GM12872 (cell line): ENCODE measurements at regions not wholly inside any gene's neighbourhood (a gene's known extent, or its start where the extent isn't known, plus 50 kb on each side); places are given as distances from the start of the nearest gene placed in this dataset.

Experiments used
- TF ChIP-seq, protein P1 (sequence below): IDR thresholded peaks from 3 replicates; pipeline ENCODE4 v1.5.1; 2011; ENCODE audit warnings: low read depth, mild to moderate bottlenecking, low read length, moderate library complexity; ENCODE audit not compliant: insufficient read depth

DNA sequence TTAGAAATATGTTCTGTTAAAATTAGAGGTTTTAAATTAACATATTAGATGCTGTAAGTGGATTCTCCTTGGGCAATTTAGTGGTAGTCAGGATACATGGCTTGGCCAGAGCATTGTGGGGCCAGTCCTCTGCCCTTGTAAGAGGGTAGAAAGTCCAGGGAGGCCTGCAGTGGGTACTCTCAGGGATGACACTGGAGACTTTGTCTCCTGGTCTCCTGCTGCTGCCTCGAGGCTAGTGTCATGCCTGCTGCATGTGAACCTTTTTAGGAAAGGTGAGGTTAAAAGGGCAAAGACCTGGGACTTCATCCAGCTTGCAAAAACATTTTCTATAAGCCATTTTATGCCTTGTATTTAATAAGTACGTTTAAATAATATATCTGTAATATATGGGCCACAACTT, 96.8 kb upstream of the PROK2 start:
- TF ChIP-seq, protein P1, sequence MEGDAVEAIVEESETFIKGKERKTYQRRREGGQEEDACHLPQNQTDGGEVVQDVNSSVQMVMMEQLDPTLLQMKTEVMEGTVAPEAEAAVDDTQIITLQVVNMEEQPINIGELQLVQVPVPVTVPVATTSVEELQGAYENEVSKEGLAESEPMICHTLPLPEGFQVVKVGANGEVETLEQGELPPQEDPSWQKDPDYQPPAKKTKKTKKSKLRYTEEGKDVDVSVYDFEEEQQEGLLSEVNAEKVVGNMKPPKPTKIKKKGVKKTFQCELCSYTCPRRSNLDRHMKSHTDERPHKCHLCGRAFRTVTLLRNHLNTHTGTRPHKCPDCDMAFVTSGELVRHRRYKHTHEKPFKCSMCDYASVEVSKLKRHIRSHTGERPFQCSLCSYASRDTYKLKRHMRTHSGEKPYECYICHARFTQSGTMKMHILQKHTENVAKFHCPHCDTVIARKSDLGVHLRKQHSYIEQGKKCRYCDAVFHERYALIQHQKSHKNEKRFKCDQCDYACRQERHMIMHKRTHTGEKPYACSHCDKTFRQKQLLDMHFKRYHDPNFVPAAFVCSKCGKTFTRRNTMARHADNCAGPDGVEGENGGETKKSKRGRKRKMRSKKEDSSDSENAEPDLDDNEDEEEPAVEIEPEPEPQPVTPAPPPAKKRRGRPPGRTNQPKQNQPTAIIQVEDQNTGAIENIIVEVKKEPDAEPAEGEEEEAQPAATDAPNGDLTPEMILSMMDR: no peak

GRCh38 chr3:71881041-71881440, 96.1 kb upstream of the PROK2 start:
- TF ChIP-seq, protein P1: no peak

DNA sequence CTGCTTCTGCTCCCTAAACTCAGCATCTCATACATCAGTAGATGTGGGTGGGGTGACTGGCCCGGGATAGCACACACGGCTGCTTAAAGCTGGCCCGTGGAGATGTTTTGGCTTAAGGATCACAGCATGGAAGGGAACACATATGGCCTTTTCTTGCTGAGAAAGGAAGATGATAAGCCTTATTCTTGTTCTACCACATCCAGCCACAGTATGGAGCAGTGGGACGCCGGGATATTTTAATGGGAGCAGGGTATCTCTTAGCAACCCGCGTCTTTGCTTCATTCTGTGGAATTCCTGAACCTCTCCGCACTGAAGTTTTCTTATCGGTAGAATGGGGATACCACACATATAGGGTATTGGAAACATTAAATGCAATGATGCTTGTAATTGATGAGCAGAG, 94.1 kb upstream of the PROK2 start:
- TF ChIP-seq, protein P1: no peak

DNA sequence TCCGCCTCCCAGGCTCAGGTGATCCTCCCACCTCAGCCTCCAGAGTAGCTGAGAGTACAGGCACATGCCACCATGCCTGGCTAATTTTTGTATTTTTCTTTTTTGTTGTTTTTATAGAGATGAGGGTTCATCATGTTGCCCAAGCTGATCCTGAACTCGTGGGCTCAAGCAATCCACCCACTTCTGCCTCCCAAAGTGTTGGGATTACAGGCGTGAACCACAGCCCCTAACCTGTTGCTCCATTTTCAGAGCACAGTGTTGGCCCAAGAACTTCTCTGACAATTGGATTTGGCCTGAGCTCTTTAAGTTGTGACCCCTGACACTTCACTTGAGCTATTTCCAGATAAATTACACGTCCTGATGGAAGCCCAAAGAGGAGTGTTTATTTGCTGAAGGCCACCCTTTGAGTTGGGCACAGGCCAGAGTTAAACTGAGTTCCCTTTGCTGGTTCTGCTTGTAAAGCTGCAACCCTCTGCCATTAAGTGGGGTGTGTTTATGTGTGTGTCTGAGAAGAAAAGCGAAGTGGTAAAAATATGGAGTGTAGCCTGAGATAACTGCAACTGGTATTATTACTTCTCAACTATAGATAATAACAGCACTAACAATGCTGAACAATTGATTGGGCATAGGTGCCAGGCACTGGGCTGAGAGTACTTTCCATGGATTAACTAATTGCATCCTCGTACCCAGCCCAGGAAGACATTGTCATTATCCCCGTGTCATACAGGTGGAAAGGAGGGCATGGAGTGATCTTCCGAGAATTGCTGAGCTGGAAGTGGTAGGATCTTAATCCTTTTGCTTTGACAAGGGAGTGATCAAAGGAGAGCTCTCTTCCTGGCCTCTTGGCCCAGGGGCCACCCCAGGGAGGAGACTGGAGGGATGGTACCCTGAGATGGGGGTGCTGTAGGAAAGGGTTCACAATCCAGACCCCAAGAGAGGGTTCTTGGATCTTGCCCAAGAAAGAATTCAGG, 91.5 kb upstream of the PROK2 start:
- TF ChIP-seq, protein P1: no peak

DNA sequence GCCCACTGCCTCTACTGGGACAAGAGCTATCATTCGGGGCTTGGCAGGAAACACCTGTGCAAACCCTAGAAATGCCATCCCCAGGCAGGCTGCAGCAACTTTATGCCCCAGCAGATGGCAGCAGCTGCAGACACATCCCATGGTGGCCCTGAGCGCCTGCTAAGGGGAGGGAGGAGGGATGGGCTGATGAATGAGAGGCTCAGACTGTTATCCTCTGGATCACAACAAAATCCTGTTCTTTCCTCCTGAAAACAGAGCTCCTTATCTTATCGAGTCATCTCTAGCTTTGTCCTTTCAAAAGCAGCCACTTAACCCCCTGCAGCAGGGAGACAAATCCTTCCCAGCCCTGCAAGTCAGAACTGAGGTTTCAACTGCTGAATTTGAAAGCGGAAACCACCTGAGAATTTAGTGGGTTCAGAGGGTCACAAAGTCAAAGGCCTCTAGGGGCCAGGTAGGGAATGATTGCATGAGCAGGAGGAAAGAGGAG, 90.6 kb upstream of the PROK2 start:
- TF ChIP-seq, protein P1: peak; percentile 96

- TF ChIP-seq, protein P1: no peak
Observed at GRCh38 chr3:71874618-71875017, 89.7 kb upstream of the PROK2 start.

- TF ChIP-seq, protein P1: no peak
Observed at GRCh38 chr3:71873093-71873611, 88.2 kb upstream of the PROK2 start.
